ENCODE measurements at regions not wholly inside any gene's neighbourhood (a gene's known extent, or its start where the extent isn't known, plus 50 kb on each side); places are given as distances from the start of the nearest gene placed in this dataset.
"Not testable (repeated sequence)": the region's sequence is repeated elsewhere in the genome, so short reads cannot be mapped to it uniquely, and the experiment has no call there.

DNA sequence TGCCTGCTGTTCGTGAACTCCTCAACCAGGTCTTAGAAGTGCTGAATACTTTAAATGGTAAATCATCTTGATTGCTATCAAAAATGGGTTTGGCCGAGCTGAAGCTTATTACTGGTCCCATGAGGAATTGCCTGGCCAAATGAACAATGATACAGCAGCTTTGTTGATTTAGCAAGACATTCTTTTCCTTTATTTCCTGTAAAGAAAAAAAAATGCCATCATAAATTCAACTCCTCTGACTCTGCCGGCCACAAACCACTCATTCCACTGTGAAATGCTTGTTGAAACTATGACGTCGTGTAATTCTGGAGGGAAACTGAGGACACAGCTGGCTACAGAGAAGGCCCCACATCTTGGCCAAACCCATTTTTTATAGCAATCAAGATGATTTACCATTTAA, 74.2 kb upstream of the ID2 start:
- Mint-ChIP-seq H3K4me3 (no peak overlapping the region), H3K27ac (no peak overlapping the region), H3K4me1 (peaks cover 17% of the 10 kb centered on the region)

DNA sequence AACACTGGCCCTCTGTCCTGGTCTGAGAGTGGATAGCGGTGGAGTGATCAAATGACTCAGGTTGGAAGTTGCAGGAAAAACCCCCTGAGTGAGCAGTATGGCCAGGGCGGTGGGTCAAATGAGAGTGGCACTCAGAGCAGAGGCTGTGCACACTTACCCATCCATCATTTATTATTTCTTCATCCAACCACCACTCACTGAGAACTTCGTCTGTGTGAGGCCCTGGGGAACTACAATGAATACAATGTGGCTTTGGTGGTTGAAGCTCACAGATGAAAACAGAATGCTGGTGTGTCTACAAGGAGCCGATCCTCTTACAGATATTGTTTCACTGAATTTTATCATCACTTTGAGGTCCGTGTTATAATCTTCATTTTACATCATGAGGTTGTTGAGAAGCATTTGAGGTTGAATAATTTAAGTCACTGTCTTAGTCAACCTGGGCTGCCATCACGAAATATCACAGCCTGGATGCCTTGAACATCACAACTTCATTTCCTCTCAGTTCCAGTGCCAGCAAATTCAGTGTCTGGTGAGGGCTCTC, 73.4 kb upstream of the ID2 start:
- no peaks in the 10 kb centered on the region for H3K36me3 Mint-ChIP-seq (ENCODE audit: low read depth)
- Histone ChIP-seq H3K36me3 (ENCODE audit: control insufficient read depth, insufficient read depth, low read length) (no peaks in the 10 kb centered on the region), H3K4me1 (ENCODE audit: control insufficient read depth, insufficient read depth, low read length) (peaks cover 13% of the 10 kb centered on the region), H3K9ac (ENCODE audit: extremely low read depth, low read length, poor library complexity, severe bottlenecking) (no peak overlapping the region), H3K27ac (ENCODE audit: low read depth, low read length) (no peak overlapping the region), H3K4me3 (ENCODE audit: low read length) (no peak overlapping the region), H3K27me3 (ENCODE audit: control insufficient read depth, insufficient read depth, low read length, poor library complexity, severe bottlenecking) (no peaks in the 10 kb centered on the region), H3K9me3 (ENCODE audit: control insufficient read depth, low read length) (peaks cover 5% of the 10 kb centered on the region)
- no peak overlapping the region for H3K27ac Mint-ChIP-seq
- TF ChIP-seq, protein P1, sequence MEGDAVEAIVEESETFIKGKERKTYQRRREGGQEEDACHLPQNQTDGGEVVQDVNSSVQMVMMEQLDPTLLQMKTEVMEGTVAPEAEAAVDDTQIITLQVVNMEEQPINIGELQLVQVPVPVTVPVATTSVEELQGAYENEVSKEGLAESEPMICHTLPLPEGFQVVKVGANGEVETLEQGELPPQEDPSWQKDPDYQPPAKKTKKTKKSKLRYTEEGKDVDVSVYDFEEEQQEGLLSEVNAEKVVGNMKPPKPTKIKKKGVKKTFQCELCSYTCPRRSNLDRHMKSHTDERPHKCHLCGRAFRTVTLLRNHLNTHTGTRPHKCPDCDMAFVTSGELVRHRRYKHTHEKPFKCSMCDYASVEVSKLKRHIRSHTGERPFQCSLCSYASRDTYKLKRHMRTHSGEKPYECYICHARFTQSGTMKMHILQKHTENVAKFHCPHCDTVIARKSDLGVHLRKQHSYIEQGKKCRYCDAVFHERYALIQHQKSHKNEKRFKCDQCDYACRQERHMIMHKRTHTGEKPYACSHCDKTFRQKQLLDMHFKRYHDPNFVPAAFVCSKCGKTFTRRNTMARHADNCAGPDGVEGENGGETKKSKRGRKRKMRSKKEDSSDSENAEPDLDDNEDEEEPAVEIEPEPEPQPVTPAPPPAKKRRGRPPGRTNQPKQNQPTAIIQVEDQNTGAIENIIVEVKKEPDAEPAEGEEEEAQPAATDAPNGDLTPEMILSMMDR (conservative IDR thresholded peaks at IDR 0.05), result no peak
- peaks cover 3% of the 10 kb centered on the region for H3K9me3 Mint-ChIP-seq
- H3K4me1 Mint-ChIP-seq, result peaks cover 17% of the 10 kb centered on the region
- 95 to 96% methylated on average over 4 to 6 of the region's 6 CpGs for WGBS, 2 experiments (ENCODE audit: insufficient coverage in 1 of 2, insufficient read length in 1 of 2)
- DNase-seq, result no peak
- peaks cover 34% of the 10 kb centered on the region for H3K27me3 Mint-ChIP-seq (ENCODE audit: insufficient read depth)
- H3K4me3 Mint-ChIP-seq, result no peak overlapping the region

More for the DNA sequence above, 74.2 kb upstream of the ID2 start:
- no peak for DNase-seq
- Histone ChIP-seq H3K9ac (ENCODE audit: extremely low read depth, low read length, poor library complexity, severe bottlenecking) (no peak overlapping the region), H3K4me3 (ENCODE audit: low read length) (no peak overlapping the region), H3K36me3 (ENCODE audit: control insufficient read depth, insufficient read depth, low read length) (no peaks in the 10 kb centered on the region), H3K27ac (ENCODE audit: low read depth, low read length) (no peak overlapping the region), H3K9me3 (ENCODE audit: control insufficient read depth, low read length) (peaks cover 5% of the 10 kb centered on the region), H3K4me1 (ENCODE audit: control insufficient read depth, insufficient read depth, low read length) (peaks cover 13% of the 10 kb centered on the region), H3K27me3 (ENCODE audit: control insufficient read depth, insufficient read depth, low read length, poor library complexity, severe bottlenecking) (no peaks in the 10 kb centered on the region)
- H3K36me3 Mint-ChIP-seq (ENCODE audit: low read depth), result no peaks in the 10 kb centered on the region
- TF ChIP-seq, protein P1 (conservative IDR thresholded peaks at IDR 0.05), result no peak
- peaks cover 3% of the 10 kb centered on the region for H3K9me3 Mint-ChIP-seq
- 95 to 100% methylated on average over 3 to 5 of the region's 5 CpGs for WGBS, 2 experiments (ENCODE audit: insufficient coverage in 1 of 2, insufficient read length in 1 of 2)
- peaks cover 34% of the 10 kb centered on the region for H3K27me3 Mint-ChIP-seq (ENCODE audit: insufficient read depth)

DNA sequence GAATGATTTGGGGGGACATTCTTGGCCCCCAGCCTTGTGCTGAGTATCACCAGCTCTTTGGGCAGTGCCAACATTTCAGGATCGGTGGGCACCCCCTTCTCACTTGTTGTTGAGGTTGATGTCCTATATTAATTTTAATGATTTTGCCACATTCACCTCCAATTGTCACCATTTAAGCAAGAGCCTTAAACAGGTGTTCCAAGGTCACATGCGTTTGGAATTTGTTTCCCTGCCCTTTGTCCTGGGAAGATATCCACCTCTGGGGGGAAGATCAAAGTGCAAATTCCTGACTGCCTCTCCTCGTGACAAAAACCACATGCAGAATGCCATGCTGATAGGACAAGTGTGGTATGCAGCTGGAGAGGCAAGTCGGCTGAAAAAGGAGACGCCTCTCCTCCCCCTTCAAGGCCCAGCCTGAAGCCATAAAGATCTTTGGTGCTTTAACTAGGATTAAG, 72.5 kb upstream of the ID2 start:
- Histone ChIP-seq H3K4me1 (ENCODE audit: control insufficient read depth, insufficient read depth, low read length) (peaks cover 13% of the 10 kb centered on the region), H3K4me3 (ENCODE audit: low read length) (peak overlapping the region; percentile 31), H3K9ac (ENCODE audit: extremely low read depth, low read length, poor library complexity, severe bottlenecking) (no peak overlapping the region), H3K27me3 (ENCODE audit: control insufficient read depth, insufficient read depth, low read length, poor library complexity, severe bottlenecking) (no peaks in the 10 kb centered on the region), H3K9me3 (ENCODE audit: control insufficient read depth, low read length) (peaks cover 5% of the 10 kb centered on the region), H3K36me3 (ENCODE audit: control insufficient read depth, insufficient read depth, low read length) (no peaks in the 10 kb centered on the region), H3K27ac (ENCODE audit: low read depth, low read length) (no peak overlapping the region)
- DNase-seq, result peak; percentile 81
- no peak overlapping the region for H3K4me3 Mint-ChIP-seq
- H3K27ac Mint-ChIP-seq, result peak overlapping the region; percentile 56
- WGBS, 2 experiments (ENCODE audit: insufficient coverage in 1 of 2, insufficient read length in 1 of 2), result 30 to 56% methylated on average over 2 to 5 of the region's 5 CpGs
- TF ChIP-seq, protein P1 (conservative IDR thresholded peaks at IDR 0.05), result no peak
- H3K9me3 Mint-ChIP-seq, result peaks cover 6% of the 10 kb centered on the region
- peaks cover 17% of the 10 kb centered on the region for H3K4me1 Mint-ChIP-seq
- H3K27me3 Mint-ChIP-seq (ENCODE audit: insufficient read depth), result peaks cover 36% of the 10 kb centered on the region
- no peaks in the 10 kb centered on the region for H3K36me3 Mint-ChIP-seq (ENCODE audit: low read depth)

DNA sequence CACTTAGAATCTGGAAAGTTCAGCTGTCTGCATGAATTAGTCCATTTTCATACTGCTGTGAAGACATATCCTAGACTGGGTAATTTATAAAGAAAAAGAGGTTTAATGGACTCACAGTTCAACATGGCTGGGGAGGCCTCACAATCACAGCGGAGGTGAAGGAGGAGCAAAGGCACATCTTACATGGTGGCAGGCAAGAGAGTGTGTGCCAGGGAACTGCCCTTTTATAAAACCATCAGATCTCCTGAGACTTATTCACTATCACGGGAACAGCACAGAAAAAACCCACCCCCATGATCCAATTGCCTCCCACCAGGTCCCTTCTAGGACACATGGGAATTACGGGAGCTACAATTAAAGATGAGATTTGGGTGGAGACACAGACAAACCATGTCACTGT, 71.1 kb upstream of the ID2 start:
- H3K36me3 Mint-ChIP-seq (ENCODE audit: low read depth); H3K9me3 Mint-ChIP-seq; H3K9ac ChIP-seq (ENCODE audit: extremely low read depth, low read length, poor library complexity, severe bottlenecking); DNase-seq; H3K27ac Mint-ChIP-seq; H3K36me3 ChIP-seq (ENCODE audit: control insufficient read depth, insufficient read depth, low read length); H3K27ac ChIP-seq (ENCODE audit: low read depth, low read length); H3K27me3 ChIP-seq (ENCODE audit: control insufficient read depth, insufficient read depth, low read length, poor library complexity, severe bottlenecking); H3K4me3 Mint-ChIP-seq; H3K9me3 ChIP-seq (ENCODE audit: control insufficient read depth, low read length): not testable (repeated sequence)
- WGBS, 2 experiments (ENCODE audit: insufficient coverage in 1 of 2, insufficient read length in 1 of 2), result 56 to 79% methylated on average over 1 to 3 of the region's 3 CpGs
- H3K27me3 Mint-ChIP-seq (ENCODE audit: insufficient read depth), result peaks cover 41% of the 10 kb centered on the region
- Histone ChIP-seq H3K4me1 (ENCODE audit: control insufficient read depth, insufficient read depth, low read length) (peaks cover 13% of the 10 kb centered on the region), H3K4me3 (ENCODE audit: low read length) (peak overlapping the region; percentile 33)
- peaks cover 17% of the 10 kb centered on the region for H3K4me1 Mint-ChIP-seq

Measured in endodermal cell (in vitro differentiated cells).